ENCODE measurements at regions not wholly inside any gene's neighbourhood (a gene's known extent, or its start where the extent isn't known, plus 50 kb on each side); places are given as distances from the start of the nearest gene placed in this dataset.
"Not testable (repeated sequence)": the region's sequence is repeated elsewhere in the genome, so short reads cannot be mapped to it uniquely, and the experiment has no call there.

DNA sequence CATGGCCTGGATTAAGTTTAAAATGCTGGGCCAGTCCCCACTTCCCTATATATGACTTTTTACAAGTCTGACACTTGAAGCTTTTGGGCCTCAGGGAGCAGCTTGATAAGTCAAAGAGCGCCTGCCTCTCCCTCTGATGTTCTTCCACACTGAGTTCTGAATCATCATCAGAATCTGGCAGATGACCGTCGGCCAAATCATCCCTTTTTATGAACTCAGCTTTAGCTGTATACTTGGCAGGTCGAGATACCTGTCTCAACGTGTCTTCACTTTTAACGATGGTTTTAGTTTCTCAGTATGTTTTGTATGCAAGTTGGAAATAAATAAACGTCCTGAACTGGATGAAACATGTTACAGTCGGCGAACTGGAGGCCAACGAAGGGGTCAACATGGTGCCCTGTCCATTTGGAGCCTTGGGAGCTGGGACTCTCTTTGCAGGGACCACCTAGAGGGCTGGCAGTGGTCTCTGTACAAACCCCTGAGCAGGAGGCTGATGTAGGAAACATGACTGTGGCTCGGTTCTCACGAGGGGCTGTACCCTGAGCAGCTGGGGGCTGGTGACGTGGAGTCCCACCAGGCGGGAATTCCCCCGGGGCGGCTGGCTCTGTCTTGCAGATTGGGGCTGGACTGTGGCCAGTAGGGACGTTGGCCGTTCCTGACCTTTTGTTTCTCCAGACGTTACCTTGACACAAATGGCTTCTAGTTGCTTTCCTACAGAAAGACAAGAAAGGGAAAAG, 192.2 kb upstream of the PRKX start:
- not testable (repeated sequence) for TF ChIP-seq EZH2 (IDR thresholded peaks at IDR 0.05; ENCODE audit: borderline replicate concordance, low read length)
- TF ChIP-seq, protein P1, sequence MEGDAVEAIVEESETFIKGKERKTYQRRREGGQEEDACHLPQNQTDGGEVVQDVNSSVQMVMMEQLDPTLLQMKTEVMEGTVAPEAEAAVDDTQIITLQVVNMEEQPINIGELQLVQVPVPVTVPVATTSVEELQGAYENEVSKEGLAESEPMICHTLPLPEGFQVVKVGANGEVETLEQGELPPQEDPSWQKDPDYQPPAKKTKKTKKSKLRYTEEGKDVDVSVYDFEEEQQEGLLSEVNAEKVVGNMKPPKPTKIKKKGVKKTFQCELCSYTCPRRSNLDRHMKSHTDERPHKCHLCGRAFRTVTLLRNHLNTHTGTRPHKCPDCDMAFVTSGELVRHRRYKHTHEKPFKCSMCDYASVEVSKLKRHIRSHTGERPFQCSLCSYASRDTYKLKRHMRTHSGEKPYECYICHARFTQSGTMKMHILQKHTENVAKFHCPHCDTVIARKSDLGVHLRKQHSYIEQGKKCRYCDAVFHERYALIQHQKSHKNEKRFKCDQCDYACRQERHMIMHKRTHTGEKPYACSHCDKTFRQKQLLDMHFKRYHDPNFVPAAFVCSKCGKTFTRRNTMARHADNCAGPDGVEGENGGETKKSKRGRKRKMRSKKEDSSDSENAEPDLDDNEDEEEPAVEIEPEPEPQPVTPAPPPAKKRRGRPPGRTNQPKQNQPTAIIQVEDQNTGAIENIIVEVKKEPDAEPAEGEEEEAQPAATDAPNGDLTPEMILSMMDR (IDR thresholded peaks at IDR 0.05; ENCODE audit: low read length): not testable (repeated sequence)

All from OCI-LY1 (cell line).